Psoas muscle (tissue), 7 donors: ENCODE measurements at regions not wholly inside any gene's neighbourhood (a gene's known extent, or its start where the extent isn't known, plus 50 kb on each side); places are given as distances from the start of the nearest gene placed in this dataset.
"Not testable (repeated sequence)": the region's sequence is repeated elsewhere in the genome, so short reads cannot be mapped to it uniquely, and the experiment has no call there.

Experiments
- ATAC-seq, 4 donors: fragments of 200-7000 bp; cut with Tn5 transposase; one replicate each; pipeline ENCODE4 v1.9.1; 2020; ENCODE audit warnings: moderate library complexity in 3 of 4, mild to moderate bottlenecking in 2 of 4
- DNase-seq, 2 donors: peaks; one replicate each; pipeline ENCODE4 v3.0.0-alpha.2; 2020
- H3K27ac ChIP-seq: fragments of 200-600 bp; one replicate; pipeline ENCODE4 v1.8.0; 2022
- H3K27me3 ChIP-seq, 3 donors: fragments of 200-600 bp in 1 of 3; one replicate each; pipeline versions ENCODE4 v1.6.1 to v1.8.0; 2013 to 2022; ENCODE audit warnings: low read length in 2 of 3, mild to moderate bottlenecking in 2 of 3, moderate library complexity in 1 of 3; ENCODE audit not compliant: insufficient read depth in 3 of 3
- H3K36me3 ChIP-seq, 2 donors: fragments of 200-600 bp in 1 of 2; one replicate each; pipeline versions ENCODE4 v1.6.1 to v1.8.0; 2013 to 2022; ENCODE audit warnings: low read depth in 1 of 2, mild to moderate bottlenecking in 1 of 2, moderate library complexity in 1 of 2; ENCODE audit not compliant: insufficient read depth in 1 of 2
- H3K4me1 ChIP-seq: fragments of 200-600 bp; one replicate; pipeline ENCODE4 v1.8.0; 2022
- H3K4me3 ChIP-seq: fragments of 200-600 bp; one replicate; pipeline ENCODE4 v1.8.0; 2022; ENCODE audit warnings: mild to moderate bottlenecking
- H3K9me3 ChIP-seq: fragments of 200-600 bp; one replicate; pipeline ENCODE4 v1.8.0; 2022
- CTCF ChIP-seq: fragments of 200-600 bp; IDR thresholded peaks from one replicate; pipeline ENCODE4 v1.8.0; 2022; ENCODE audit warnings: antibody characterized with exemption
- WGBS, 3 donors: extraction: QIAGEN DNeasy Blood & Tissue Kit; methylation state at CpG; one replicate each; pipeline versions ENCODE4 v1.1.6 to v1.1.7; 2013; 5-methylcytosine and 5-hydroxymethylcytosine counted together
- intact Hi-C, 2 donors: fragments of 100-400 bp; cut with DNase I; formaldehyde crosslinking; loops; one replicate each; pipeline versions ENCODE4 v1.11.0 to v1.14.2; 2022
- donor health status: healthy with polysubstance abuse.
- donor health status: DM: no; HTN: no; CAD: no; lungs with moderate emphysema.
- donor health status: Bipolar disorder and iron deficiency.
- donor health status: healthy.
- donor health status: DM: yes; HTN: yes; CAD: no.
- donor health status: DM: no; HTN: no; CAD: no.
- donor health status: DM: yes; HTN: yes; CAD: no.

- peaks cover 0 to 2% (median 0%) of the 10 kb centered on the region in 3 donors for H3K27me3 ChIP-seq
- no peaks in the 10 kb centered on the region for H3K9me3 ChIP-seq
- H3K4me3 ChIP-seq: no peak overlapping the region
- DNase-seq: no peak
- H3K27ac ChIP-seq: no peak overlapping the region
- no peaks in the 10 kb centered on the region for H3K36me3 ChIP-seq
- no peaks in the 10 kb centered on the region for H3K4me1 ChIP-seq
- no peak for ATAC-seq
- WGBS, 3 donors: 25 to 35% (median 35%) methylated on average over 1 of the region's 1 CpG
- no peak for TF ChIP-seq CTCF
- intact Hi-C loops: no loop called here
Measured at GRCh38 chr1:157460381-157460780, 91.9 kb downstream of the FCRL5 start.

- Histone ChIP-seq H3K4me1 (no peaks in the 10 kb centered on the region), H3K4me3 (no peak overlapping the region), H3K27me3 (peaks cover 0 to 2% (median 0%) of the 10 kb centered on the region in 3 donors), H3K9me3 (no peaks in the 10 kb centered on the region), H3K27ac (no peak overlapping the region), H3K36me3 (no peaks in the 10 kb centered on the region)
- 67 to 78% (median 71%) methylated on average over 3 of the region's 3 CpGs for WGBS, 3 donors
- ATAC-seq (no peak), DNase-seq (no peak)
- intact Hi-C loops: no loop called here
- no peak for TF ChIP-seq CTCF
Measured at GRCh38 chr1:157457279-157457678, 95.0 kb downstream of the FCRL5 start.

GRCh38 chr1:157455318-157455717, 97.0 kb downstream of the FCRL5 start:
- H3K4me1 ChIP-seq: no peaks in the 10 kb centered on the region
- ATAC-seq (no peak), DNase-seq (no peak)
- intact Hi-C loops: no loop called here
- no peak for TF ChIP-seq CTCF
- peaks cover 0 to 2% (median 0%) of the 10 kb centered on the region in 3 donors for H3K27me3 ChIP-seq
- 8 to 10% (median 8%) methylated on average over 1 of the region's 1 CpG for WGBS, 3 donors
- no peak overlapping the region for H3K4me3 ChIP-seq
- no peak overlapping the region for H3K27ac ChIP-seq
- no peaks in the 10 kb centered on the region for H3K9me3 ChIP-seq
- H3K36me3 ChIP-seq: no peaks in the 10 kb centered on the region

GRCh38 chr1:157450106-157450505, 102.2 kb downstream of the FCRL5 start:
- no peaks in the 10 kb centered on the region for H3K9me3 ChIP-seq
- H3K27ac ChIP-seq: no peak overlapping the region
- no peak for DNase-seq
- H3K4me1 ChIP-seq: no peaks in the 10 kb centered on the region
- TF ChIP-seq CTCF: no peak
- H3K36me3 ChIP-seq: no peaks in the 10 kb centered on the region
- WGBS, 3 donors: 49 to 67% (median 64%) methylated on average over 2 of the region's 2 CpGs
- ATAC-seq: no peak
- intact Hi-C loops: no loop called here
- H3K4me3 ChIP-seq: no peak overlapping the region
- no peaks in the 10 kb centered on the region for H3K27me3 ChIP-seq

GRCh38 chr1:157448636-157449035, 103.7 kb downstream of the FCRL5 start:
- H3K4me1 ChIP-seq: no peaks in the 10 kb centered on the region
- H3K9me3 ChIP-seq: no peaks in the 10 kb centered on the region
- no peak for ATAC-seq
- TF ChIP-seq CTCF: no peak
- DNase-seq: no peak
- no peaks in the 10 kb centered on the region for H3K36me3 ChIP-seq
- H3K4me3 ChIP-seq: no peak overlapping the region
- intact Hi-C loops: no loop called here
- no peak overlapping the region for H3K27ac ChIP-seq
- H3K27me3 ChIP-seq: no peaks in the 10 kb centered on the region

- H3K4me1 ChIP-seq, intact Hi-C loops, H3K27me3 ChIP-seq, H3K4me3 ChIP-seq, DNase-seq, H3K27ac ChIP-seq, H3K36me3 ChIP-seq, H3K9me3 ChIP-seq, ATAC-seq: not testable (repeated sequence)
- 94 to 95% (median 94%) methylated on average over 21 to 31 of the region's 31 CpGs for WGBS, 3 donors
Measured at GRCh38 chr1:157446356-157446755, 106.0 kb downstream of the FCRL5 start.

GRCh38 chr1:157445616-157446140, 106.6 kb downstream of the FCRL5 start:
- H3K36me3 ChIP-seq, H3K4me3 ChIP-seq, DNase-seq, H3K4me1 ChIP-seq, ATAC-seq, H3K9me3 ChIP-seq, H3K27me3 ChIP-seq, H3K27ac ChIP-seq, intact Hi-C loops: not testable (repeated sequence)
- WGBS, 3 donors: 90 to 94% (median 92%) methylated on average over 14 to 15 of the region's 15 CpGs
